ENCODE measurements at regions not wholly inside any gene's neighbourhood (a gene's known extent, or its start where the extent isn't known, plus 50 kb on each side); places are given as distances from the start of the nearest gene placed in this dataset.

- TF ChIP-seq EZH2 (IDR thresholded peaks at IDR 0.05; ENCODE audit: insufficient read depth, poor library complexity, severe bottlenecking) (no peak), EZH2phosphoT487 (IDR thresholded peaks at IDR 0.05; ENCODE audit: insufficient read depth, low read depth) (no peak)
Measured at GRCh38 chr11:119890466-119890865, 161.5 kb upstream of the NECTIN1 start.

Measured in GM23248 (cell line).